DMS153 treated with DMSO at 0.1 percent for 48 hours (cell line): ENCODE measurements at regions not wholly inside any gene's neighbourhood (a gene's known extent, or its start where the extent isn't known, plus 50 kb on each side); places are given as distances from the start of the nearest gene placed in this dataset.

ENCODE experiments used
- DNase-seq: peaks from one replicate; lab custom pipeline; 2025; ENCODE audit not compliant: unreplicated experiment; lab: John Stamatoyannopoulos, UW

DNA sequence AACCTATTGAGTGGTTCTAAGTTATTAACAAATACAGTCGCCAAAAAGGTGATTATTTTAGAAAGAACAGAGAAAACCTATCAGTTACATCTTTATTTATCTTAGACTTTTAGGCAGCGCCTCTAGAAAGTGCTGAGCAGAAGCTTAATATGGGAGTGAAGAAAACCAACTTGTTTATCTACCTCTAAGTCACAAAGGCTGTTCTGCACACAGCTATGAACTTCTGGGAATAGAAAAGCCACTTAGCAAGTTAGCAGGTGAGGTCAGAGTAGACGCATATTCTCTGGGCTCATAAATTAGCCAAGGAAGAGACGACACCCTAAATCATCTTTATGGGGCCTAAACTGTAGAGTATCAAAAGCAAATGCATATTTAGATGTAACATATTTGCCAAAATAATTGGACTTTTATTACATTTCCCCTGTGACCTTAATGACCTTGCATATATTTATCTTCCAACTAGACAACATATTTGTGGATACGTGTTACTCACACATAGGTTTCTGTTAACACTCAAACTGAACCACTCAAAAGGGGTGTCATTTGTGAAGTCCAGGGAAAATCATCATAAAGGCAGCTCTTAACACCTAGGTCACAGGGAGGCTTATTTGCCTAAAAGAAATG lies 267.1 kb downstream of the ADGB start:
- no peak for DNase-seq

DNA sequence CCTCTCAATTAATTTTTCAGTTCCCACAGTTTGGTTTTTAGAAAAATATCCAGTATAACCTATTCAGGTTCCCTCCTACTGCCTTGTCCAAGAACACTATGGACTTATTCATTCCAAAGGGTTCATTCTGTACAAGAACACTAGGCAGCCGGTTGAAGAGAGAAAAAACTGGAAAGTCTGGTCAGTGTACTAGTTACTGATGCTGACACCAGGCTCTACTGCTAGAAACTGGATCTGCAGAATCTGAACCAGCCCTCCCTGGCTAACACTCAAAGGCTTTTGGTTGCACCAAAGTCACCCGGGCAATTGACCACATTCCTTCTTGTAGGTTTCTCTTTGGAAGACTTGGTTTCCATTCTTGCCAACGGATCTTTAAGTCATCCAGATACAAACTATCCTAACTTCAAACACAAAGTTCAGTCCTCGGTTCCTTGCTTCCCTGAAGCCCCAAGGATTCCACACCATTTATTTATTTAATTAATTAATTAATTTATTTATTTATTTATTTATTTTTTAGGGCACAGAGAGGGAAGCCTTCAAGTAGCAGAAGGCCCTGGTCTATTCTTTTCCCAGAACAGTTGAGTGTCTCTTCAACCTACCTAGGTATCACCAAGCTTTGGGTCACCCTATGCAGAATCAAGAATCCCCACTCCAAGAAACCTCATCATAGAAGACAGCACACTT lies 268.1 kb downstream of the ADGB start:
- DNase-seq = no peak

DNA sequence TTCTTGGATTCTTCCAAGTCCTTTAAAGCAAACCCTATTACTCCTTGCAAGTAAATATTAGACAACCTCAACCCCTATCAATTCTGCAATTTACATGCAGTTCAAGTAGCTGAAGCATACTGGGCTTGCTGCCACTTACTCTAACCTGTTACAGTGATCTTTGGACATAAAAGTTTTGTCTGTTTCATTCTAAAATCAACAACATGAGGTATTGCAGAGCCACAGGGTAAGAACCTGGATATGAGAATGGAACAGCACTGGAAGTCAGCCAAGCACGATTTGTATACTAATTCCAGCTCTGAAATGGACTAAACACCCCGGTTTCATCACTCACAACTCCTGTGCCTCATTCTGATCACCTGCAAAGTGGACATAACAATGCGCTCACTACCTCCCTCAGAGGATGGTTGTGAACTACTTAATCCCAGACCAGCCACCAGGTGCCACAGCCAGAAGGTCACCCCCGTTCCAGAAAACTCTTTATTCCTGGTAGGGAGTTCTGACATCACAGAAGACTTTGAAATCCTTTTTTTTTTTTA lies 270.0 kb downstream of the ADGB start:
- no peak for DNase-seq

DNA sequence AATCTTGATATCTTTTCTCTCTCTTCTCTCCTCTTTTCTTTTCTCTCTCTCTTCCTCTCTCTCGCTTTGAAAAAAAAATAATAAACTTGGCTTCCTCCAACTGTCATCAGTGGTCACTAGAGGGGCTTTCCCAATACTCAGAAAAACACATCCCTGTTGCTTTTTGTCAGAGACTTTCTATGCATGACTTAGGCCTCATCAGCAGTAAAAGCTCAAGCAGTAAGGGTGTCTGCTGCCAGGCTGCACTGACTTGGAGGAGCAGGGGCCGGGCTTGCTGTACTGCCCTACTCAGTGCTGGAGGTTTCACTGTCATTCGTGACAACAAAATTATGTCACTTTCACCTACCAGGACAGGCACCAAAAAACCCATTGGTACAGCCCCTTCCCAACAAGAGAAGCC lies 272.0 kb downstream of the ADGB start:
- DNase-seq = no peak

DNA sequence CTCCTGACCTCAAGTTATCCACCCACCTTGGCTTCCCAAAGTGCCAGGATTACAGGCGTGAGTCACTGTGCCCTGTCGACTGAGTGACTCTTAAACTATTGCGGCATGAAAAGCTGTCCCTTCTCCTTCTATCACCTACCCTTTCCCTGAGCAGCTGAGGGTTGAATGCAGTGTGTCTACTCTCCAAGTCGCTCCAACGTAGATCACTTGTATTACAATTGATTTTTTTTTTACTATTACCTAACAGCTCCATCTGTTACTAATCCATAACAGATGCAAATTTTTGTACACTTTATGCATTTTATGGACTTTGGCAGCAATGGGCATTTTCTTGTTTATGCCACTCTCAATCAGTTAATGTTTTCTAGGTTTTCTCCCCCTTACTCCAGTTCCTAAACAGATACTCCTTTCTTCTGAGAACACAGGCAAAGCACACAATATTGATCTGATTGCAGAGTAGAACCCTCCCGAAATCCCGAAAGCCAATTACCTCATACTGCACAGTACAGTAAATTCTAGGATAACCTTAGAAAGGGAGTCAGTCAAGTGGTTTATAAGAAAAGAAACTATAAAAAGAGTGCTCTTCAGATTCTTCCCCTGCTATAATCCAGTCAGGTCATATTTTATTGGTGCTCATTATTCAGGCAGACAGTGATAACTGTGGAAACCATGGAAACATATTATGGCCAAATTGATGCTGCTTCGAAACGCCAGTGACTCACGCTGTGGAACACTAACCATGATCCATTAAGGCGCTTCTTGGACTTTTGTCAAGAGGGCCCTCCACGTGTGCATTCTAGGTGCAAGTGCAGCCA lies 273.0 kb downstream of the ADGB start:
- DNase-seq = peak; percentile 49

DNA sequence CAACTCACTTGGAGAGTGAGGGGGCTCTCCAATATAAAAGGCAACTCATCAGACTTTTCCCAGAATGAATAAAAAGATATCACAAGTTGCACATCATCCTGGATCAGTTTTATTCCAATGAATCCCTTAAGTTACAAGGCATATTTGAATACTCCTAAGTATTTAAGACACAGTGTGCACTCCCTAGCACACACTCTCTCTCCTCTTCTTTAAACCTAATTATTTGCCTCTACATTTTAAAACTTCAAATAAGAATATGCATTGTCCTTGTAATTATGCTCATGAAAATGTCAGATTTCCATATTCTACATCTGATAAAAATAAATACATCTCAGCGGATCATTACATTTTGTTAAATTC lies 273.6 kb downstream of the ADGB start:
- no peak for DNase-seq

DNA sequence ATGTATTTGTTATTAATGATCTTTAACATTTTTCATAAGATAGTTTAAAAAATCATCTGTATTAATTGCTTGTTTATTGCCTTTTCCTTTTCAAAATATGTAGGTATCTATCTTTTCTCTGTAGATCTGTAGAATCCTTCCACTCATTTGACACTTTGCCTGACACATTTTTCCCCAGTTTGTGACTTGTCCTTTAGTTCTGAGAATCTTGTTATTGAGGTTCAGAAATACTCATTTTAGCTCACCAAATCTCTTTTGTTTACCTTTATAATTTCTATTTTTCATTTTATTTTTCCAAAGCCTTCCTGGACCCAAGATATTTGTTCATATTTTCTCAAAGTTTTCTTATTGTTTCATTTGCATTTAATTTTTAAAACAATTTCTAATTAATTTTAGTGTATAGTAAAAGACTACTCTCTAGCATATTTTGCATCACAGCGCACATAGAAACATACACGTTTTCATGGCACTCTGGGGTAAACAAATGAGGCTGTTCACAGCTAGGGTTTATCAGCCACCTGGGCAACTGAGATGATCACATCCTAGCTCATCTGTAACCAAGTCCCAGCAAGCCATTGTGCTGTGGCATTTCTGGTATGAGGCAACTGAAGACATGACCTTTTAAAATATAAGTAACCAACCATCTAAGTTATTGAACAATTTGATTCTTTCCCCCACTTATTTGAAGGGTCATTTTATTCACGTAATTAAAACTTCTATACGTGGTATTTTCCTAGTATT lies 275.7 kb downstream of the ADGB start:
- no peak for DNase-seq

DNA sequence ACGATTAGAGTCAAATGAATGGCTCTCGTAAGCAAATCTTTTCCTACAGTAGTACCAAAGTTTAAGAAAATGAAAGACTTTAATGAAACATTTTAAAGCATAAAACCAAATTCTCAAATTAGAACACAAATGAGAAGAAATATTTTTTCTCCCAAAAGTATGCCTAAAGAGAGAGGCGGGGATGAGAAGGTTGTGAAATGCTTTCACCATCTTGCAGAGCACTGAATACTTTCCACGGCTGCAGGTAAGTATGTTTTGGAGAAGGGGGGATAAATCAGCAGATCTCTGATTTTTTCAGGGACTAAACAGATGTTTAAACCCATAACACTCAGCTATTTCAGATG lies 277.1 kb downstream of the ADGB start:
- DNase-seq = no peak

DNA sequence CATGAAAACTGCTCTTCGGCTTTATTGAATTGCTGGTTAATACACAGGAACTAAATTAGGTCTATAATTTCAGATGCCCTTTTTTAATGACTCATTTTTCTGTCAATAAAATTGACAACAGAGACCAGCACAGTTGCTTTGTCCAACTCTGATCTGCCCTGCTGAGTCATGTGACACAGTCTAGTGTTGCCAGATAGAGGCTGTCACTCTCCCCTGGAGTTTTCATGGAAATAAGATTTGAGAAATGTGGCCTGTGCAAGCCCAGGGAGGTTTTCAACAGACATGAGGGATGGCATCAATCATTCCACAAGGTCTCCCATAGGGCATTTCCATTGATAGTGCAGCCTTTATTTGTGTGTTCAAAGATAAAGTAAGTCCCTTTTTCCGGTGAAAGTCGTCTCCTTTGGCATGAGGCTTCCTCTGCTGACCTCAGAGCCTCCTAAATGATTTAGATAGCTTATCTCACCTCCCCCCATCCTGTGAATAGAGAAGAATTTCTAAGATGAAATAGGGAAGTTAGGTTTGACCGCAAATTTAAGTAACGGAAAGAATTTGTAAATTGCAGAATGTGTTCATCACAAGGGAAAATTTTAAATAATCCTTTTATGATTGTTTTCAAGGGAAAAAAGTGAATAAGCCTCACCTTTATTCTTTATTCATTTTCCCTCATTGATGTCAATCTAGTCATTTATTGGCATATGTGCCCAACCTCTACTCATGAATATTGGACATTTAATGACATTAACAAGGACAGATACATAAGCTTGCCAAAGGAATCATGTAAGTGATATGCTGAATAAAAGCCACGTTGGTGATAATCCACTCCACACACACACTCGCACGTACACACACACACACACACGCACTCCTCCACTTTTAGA lies 277.7 kb downstream of the ADGB start:
- no peak for DNase-seq

DNA sequence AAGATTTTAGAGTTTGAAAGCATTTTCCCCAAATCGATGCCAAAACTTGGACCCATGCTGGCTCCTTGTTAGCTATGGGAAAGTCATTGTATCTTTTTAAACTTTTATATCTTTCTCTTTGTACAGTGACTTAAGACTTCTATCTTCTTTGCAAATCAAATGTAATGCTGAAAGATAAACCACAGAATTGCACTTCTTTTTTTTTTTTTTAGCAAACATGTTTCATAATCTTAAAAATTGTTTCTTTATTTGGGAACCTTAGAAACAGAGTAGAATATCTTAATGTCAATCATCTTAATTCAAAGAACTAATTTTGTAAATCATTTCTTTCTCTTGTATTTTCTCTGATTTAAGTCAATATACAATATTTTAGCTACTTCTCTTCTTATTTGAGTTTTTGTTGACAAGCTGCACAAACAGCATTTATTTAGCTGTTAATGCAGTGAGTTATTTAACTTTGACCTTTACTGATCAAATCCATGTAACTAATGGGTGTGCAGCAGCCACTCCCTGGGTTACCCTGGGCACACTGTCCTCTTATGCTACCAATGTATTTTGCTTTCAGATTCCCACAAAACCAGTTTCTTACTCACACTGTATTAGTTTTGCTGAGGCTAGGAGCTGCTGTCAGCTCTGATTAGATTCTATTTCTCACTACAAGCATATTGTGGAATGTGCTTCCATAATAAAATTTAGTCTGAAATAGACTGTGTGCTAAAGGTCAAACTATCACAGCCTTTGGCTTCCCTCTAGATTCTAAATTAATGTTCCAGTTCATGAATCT lies 279.6 kb downstream of the ADGB start:
- DNase-seq = no peak

DNA sequence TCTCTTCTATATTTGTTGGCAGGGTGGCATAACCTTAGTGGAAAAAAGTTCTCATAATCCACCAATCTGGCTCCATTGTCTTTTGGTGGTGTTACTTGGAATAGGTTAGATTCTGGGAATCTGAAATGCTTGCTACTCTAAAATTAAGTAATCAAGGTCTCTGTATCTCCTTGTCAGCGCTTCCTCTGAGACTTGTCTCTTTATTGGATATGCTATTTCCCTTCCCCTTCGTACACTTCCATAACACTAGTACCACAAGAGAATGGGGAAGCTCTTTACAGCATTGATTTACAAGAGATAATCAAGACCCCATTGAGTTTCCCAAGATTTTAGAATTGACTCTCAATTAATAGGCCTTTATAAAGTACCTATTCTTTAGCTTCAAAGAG lies 280.2 kb downstream of the ADGB start:
- no peak for DNase-seq

DNA sequence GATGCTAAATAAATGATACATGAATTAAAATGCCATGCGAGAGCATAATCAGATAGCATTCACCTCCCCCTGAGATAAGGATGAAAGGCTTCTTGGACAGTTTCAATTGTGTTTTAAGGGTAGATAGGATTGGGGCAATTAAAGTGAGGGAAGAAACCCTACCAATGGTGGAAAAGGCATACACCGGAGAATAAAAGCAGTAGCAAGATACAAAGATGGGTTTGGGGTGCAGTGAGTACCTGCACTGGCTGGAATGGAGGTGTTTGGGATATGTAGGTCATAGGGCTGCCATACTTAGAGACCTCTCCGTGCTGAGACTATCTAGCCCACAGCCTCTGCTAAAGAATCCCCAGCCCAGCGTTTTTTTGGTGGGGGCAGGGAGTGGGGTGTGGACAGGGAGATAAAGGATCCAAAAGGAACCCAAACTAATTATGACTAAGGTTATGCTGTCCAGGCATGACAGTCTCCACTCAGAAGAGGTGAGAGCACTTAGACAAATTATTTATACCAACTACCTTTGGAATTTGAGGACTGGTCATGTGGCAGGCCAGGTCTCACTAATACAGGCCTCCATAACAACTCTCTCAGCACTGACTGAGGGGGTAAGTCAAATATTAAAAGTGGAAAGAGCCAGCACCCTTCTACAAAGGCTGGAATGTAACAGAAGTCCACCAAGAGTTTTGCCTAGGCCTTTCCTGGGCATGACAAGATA lies 280.8 kb downstream of the ADGB start:
- DNase-seq = no peak

DNA sequence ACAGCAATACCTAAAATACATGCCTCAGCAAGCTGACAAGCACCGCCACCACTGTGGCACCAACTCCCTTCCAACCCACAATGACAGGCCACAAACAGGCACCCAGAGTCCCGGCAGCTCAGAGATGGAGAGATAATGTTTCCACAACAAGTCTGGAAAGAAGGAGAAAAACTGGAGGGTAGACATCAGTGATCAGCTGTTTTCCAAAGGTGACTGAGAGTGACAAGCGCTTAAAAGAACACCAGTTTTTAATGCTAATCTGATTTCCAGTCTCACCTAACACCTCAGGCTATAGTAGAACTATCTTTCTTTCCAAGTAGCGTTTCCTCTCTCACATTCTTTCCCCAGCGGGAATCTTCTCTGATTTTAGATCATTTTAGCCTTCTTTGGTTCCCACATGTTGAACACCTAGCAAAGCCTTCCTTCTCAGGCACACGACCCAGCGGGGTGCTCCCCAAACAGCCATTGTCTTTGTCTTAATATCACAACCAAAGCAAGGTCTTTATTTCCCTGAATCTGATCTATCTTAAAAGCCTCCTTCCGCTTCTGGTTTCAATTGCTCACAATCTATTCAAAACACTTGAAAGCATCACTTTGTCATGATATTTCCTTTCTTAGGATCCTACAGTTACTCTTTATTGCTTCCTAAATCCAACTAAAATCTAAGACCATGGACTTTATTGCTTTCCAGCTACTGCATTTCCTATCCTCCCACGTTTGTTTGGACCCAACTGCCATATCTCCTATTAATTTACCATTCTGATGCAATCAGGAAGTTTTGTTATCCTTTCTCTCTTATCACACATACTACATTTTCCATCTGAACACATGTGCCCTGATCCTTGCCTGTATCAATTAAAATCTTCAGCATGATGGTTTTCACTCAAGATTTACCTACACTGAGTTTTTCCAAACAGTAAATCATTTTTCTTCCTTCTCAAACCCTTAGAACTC lies 282.7 kb downstream of the ADGB start:
- no peak for DNase-seq

DNA sequence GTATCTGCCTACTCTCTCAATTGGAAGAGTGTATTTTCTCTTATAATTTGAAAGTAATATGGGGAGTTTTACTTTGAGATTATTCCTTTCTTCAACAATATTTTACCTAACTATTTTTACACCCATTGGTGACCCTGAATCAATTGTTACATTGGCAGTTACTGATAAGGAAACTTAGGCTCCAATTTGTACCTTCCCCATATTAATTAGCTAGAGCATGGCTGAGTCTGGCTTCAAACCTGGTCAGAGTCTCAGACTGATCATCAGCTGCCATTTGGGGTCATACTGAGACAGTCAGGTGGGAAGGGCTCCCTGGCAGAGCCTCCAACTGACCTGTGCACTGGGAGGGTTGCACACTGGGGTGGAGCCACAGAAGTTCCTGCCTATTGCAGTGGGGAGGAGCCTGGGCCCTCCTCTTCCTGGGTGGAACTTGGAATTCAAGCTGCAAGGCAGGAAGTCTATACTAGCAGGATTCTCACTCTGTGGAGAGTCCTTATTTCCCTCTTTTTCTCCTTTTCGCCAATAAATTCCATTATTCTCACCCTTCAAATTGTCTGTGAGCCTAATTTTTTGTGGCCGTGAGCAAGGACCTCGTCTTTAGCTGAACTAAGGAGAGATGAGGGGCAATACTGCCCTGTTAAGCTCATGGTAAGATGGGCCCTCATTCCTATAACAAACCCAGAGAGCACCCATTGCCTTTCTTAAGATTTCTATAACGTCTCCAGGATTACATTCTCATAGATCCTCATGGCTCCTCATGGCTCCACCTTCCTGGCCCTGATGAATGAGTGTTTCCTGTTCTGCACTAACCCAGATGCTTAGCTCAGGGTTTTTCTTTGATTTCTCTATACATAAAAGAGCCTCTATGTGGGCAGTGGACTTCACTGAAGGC lies 285.1 kb downstream of the ADGB start:
- DNase-seq = no peak

DNA sequence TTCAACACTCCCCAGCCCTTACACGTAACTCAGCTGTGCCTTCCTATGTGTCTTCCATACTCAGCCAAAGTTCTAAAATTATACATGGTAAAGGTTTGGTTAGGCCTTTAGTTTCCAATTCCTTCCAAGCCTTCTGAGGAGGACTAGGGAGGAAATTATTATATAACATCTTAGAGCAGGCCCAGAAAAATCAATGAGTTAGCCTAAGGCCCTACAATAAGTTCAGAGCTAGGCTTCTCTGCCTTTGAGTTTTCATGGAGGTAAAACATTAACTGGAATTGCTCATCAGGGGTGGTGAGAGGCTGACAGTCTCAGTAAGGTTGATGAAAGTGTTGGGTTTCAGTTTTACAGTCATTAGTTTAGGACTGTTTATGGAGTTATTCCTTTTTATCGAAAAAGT lies 286.0 kb downstream of the ADGB start:
- no peak for DNase-seq

DNA sequence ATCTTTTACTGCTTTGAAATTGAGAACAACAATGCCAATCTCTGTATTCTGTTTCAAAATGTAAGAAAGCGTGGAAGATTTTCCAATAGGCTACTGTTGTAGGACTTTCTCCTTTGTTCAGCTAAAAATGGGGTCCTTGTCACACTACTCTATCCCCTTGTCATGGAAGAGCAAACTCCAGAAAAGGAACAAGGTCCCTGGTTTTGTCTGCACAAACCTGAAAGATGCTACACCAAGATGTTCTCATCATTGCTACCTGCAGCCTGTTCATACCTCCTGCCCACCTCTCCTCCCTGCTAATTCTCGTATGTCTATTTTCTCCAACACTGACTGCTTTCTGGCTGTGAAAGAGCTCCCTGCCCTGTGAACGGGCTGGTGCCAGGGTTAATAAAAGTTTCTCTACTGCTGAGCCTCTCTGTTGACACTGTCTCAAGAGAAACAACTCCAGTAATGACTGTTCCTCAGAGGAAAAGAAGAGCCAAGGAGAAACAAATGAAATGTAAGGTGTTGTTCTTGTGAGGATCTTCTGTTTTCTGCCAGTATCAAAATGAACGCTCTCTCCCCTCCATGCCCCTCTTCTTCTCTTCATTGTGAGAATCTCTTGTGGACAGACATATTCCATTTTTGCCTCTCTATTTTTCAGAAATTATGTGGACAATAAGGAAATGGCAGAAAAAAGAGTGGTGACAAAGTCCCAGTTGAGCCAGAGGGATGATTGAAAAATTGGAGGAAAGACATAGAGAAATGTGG lies 287.1 kb downstream of the ADGB start:
- DNase-seq = no peak
